ENCODE measurements at regions not wholly inside any gene's neighbourhood (a gene's known extent, or its start where the extent isn't known, plus 50 kb on each side); places are given as distances from the start of the nearest gene placed in this dataset.

GRCh38 chr16:79687249-79688130 is 87.0 kb upstream of the MAF start:
- H3K4me3 ChIP-seq (replicated peaks; ENCODE audit: low read depth, low read length), result no peak overlapping the region
- TF ChIP-seq CTCF (IDR thresholded peaks at IDR 0.05; ENCODE audit: low read depth, low read length, missing control alignments), result no peak
- DNase-seq (ENCODE audit: extremely low read depth, low read depth), result no peak

- no peak for TF ChIP-seq CTCF (IDR thresholded peaks at IDR 0.05; ENCODE audit: low read depth, low read length, missing control alignments)
- H3K4me3 ChIP-seq (replicated peaks; ENCODE audit: low read depth, low read length), result no peak overlapping the region
- no peak for DNase-seq (ENCODE audit: extremely low read depth, low read depth)
Observed at GRCh38 chr16:79685871-79686270, 85.3 kb upstream of the MAF start.

GRCh38 chr16:79679334-79679733 is 78.8 kb upstream of the MAF start:
- TF ChIP-seq CTCF (IDR thresholded peaks at IDR 0.05; ENCODE audit: low read depth, low read length, missing control alignments), result no peak
- no peak for DNase-seq (ENCODE audit: extremely low read depth, low read depth)
- H3K4me3 ChIP-seq (replicated peaks; ENCODE audit: low read depth, low read length), result no peak overlapping the region

GRCh38 chr16:79677799-79678530 is 77.4 kb upstream of the MAF start:
- no peak for TF ChIP-seq CTCF (IDR thresholded peaks at IDR 0.05; ENCODE audit: low read depth, low read length, missing control alignments)

GRCh38 chr16:79673635-79674034 is 73.1 kb upstream of the MAF start:
- TF ChIP-seq CTCF (IDR thresholded peaks at IDR 0.05; ENCODE audit: low read depth, low read length, missing control alignments), result no peak
- no peak overlapping the region for H3K4me3 ChIP-seq (replicated peaks; ENCODE audit: low read depth, low read length)
- no peak for DNase-seq (ENCODE audit: extremely low read depth, low read depth)

More at GRCh38 chr16:79677799-79678530, 77.4 kb upstream of the MAF start:
- no peak for DNase-seq (ENCODE audit: extremely low read depth, low read depth)
- no peak overlapping the region for H3K4me3 ChIP-seq (replicated peaks; ENCODE audit: low read depth, low read length)

GRCh38 chr16:79672524-79672923 is 72.0 kb upstream of the MAF start:
- no peak overlapping the region for H3K4me3 ChIP-seq (replicated peaks; ENCODE audit: low read depth, low read length)
- no peak for DNase-seq (ENCODE audit: extremely low read depth, low read depth)
- TF ChIP-seq CTCF (IDR thresholded peaks at IDR 0.05; ENCODE audit: low read depth, low read length, missing control alignments), result no peak
